ENCODE measurements at regions not wholly inside any gene's neighbourhood (a gene's known extent, or its start where the extent isn't known, plus 50 kb on each side); places are given as distances from the start of the nearest gene placed in this dataset.

- Histone ChIP-seq H3K36me3 (ENCODE audit: control insufficient read depth in 4 of 4, insufficient read depth in 4 of 4, low read length in 3 of 4) (no peaks in the 10 kb centered on the region), H3K27ac (ENCODE audit: insufficient read depth in 1 of 2, low read depth in 1 of 2, low read length in 2 of 2, poor library complexity in 1 of 2, severe bottlenecking in 2 of 2) (no peak overlapping the region), H3K4me1 (ENCODE audit: control extremely low read depth in 1 of 4, control insufficient read depth in 4 of 4, insufficient read depth in 4 of 4, low read length in 3 of 4) (peaks cover 0 to 9% (median 3%) of the 10 kb centered on the region in 4 experiments), H3K4me3 (ENCODE audit: control insufficient read depth in 1 of 7, extremely low read depth in 1 of 7, insufficient read depth in 4 of 7, low read depth in 2 of 7, low read length in 6 of 7) (no peak overlapping the region), H3K9me3 (ENCODE audit: control extremely low read depth in 1 of 5, control insufficient read depth in 4 of 5, insufficient read depth in 2 of 5, low read depth in 1 of 5, low read length in 4 of 5) (no peaks in the 10 kb centered on the region), H3K27me3 (replicated peaks in 2 of 5; ENCODE audit: control insufficient read depth in 4 of 5, insufficient read depth in 5 of 5, low read length in 4 of 5) (no peaks in the 10 kb centered on the region)
- ChIA-PET POLR2A (no interaction called here), CTCF (no interaction called here)
- WGBS (ENCODE audit: insufficient coverage) = no CpG with 5 or more reads among the region's 2 CpGs
- no peak for DNase-seq
These were observed 73.3 kb downstream of the OLFM4 start for GRCh38 chr13:53101883-53102282.

GRCh38 chr13:53104136-53104535 is 75.5 kb downstream of the OLFM4 start:
- Histone ChIP-seq H3K36me3 (ENCODE audit: control insufficient read depth in 4 of 4, insufficient read depth in 4 of 4, low read length in 3 of 4) (no peaks in the 10 kb centered on the region), H3K27ac (ENCODE audit: insufficient read depth in 1 of 2, low read depth in 1 of 2, low read length in 2 of 2, poor library complexity in 1 of 2, severe bottlenecking in 2 of 2) (no peak overlapping the region), H3K9me3 (ENCODE audit: control extremely low read depth in 1 of 5, control insufficient read depth in 4 of 5, insufficient read depth in 2 of 5, low read depth in 1 of 5, low read length in 4 of 5) (no peaks in the 10 kb centered on the region), H3K4me1 (ENCODE audit: control extremely low read depth in 1 of 4, control insufficient read depth in 4 of 4, insufficient read depth in 4 of 4, low read length in 3 of 4) (peaks cover 0 to 5% (median 2%) of the 10 kb centered on the region in 4 experiments), H3K4me3 (ENCODE audit: control insufficient read depth in 1 of 7, extremely low read depth in 1 of 7, insufficient read depth in 4 of 7, low read depth in 2 of 7, low read length in 6 of 7) (no peak overlapping the region), H3K27me3 (replicated peaks in 2 of 5; ENCODE audit: control insufficient read depth in 4 of 5, insufficient read depth in 5 of 5, low read length in 4 of 5) (no peaks in the 10 kb centered on the region)
- ChIA-PET CTCF (interaction anchor here (1.9 kb wide), 1 partner anchor 26 kb away, joined by 5 read pairs; no protein-coding TSS in a partner anchor), POLR2A (no interaction called here)
- WGBS (ENCODE audit: insufficient coverage) = no CpG with 5 or more reads among the region's 2 CpGs
- no peak for DNase-seq

GRCh38 chr13:53105477-53105876 is 76.9 kb downstream of the OLFM4 start:
- ChIA-PET CTCF (interaction anchor here (1.9 kb wide), 1 partner anchor 24 kb away, joined by 5 read pairs; no protein-coding TSS in a partner anchor), POLR2A (no interaction called here)
- Histone ChIP-seq H3K27me3 (replicated peaks in 2 of 5; ENCODE audit: control insufficient read depth in 4 of 5, insufficient read depth in 5 of 5, low read length in 4 of 5) (no peaks in the 10 kb centered on the region), H3K4me3 (ENCODE audit: control insufficient read depth in 1 of 7, extremely low read depth in 1 of 7, insufficient read depth in 4 of 7, low read depth in 2 of 7, low read length in 6 of 7) (no peak overlapping the region), H3K9me3 (ENCODE audit: control extremely low read depth in 1 of 5, control insufficient read depth in 4 of 5, insufficient read depth in 2 of 5, low read depth in 1 of 5, low read length in 4 of 5) (no peaks in the 10 kb centered on the region), H3K4me1 (ENCODE audit: control extremely low read depth in 1 of 4, control insufficient read depth in 4 of 4, insufficient read depth in 4 of 4, low read length in 3 of 4) (no peaks in the 10 kb centered on the region), H3K27ac (ENCODE audit: insufficient read depth in 1 of 2, low read depth in 1 of 2, low read length in 2 of 2, poor library complexity in 1 of 2, severe bottlenecking in 2 of 2) (no peak overlapping the region), H3K36me3 (ENCODE audit: control insufficient read depth in 4 of 4, insufficient read depth in 4 of 4, low read length in 3 of 4) (no peaks in the 10 kb centered on the region)
- 100% methylated on average over 1 of the region's 3 CpGs for WGBS (ENCODE audit: insufficient coverage)
- DNase-seq = no peak

GRCh38 chr13:53105890-53106289 is 77.3 kb downstream of the OLFM4 start:
- no peaks in the 10 kb centered on the region for H3K9me3 ChIP-seq (ENCODE audit: control extremely low read depth in 1 of 5, control insufficient read depth in 4 of 5, insufficient read depth in 2 of 5, low read depth in 1 of 5, low read length in 4 of 5)
- CTCF ChIA-PET = interaction anchor here (1.9 kb wide), 1 partner anchor 24 kb away, joined by 5 read pairs; no protein-coding TSS in a partner anchor
- POLR2A ChIA-PET = no interaction called here
- no peaks in the 10 kb centered on the region for H3K4me1 ChIP-seq (ENCODE audit: control extremely low read depth in 1 of 4, control insufficient read depth in 4 of 4, insufficient read depth in 4 of 4, low read length in 3 of 4)
- no peaks in the 10 kb centered on the region for H3K36me3 ChIP-seq (ENCODE audit: control insufficient read depth in 4 of 4, insufficient read depth in 4 of 4, low read length in 3 of 4)
- no peak overlapping the region for H3K4me3 ChIP-seq (ENCODE audit: control insufficient read depth in 1 of 7, extremely low read depth in 1 of 7, insufficient read depth in 4 of 7, low read depth in 2 of 7, low read length in 6 of 7)
- DNase-seq = no peak
- H3K27ac ChIP-seq (ENCODE audit: insufficient read depth in 1 of 2, low read depth in 1 of 2, low read length in 2 of 2, poor library complexity in 1 of 2, severe bottlenecking in 2 of 2) = no peak overlapping the region
- WGBS (ENCODE audit: insufficient coverage) = 100% methylated on average over 2 of the region's 3 CpGs
- no peaks in the 10 kb centered on the region for H3K27me3 ChIP-seq (replicated peaks in 2 of 5; ENCODE audit: control insufficient read depth in 4 of 5, insufficient read depth in 5 of 5, low read length in 4 of 5)

GRCh38 chr13:53110181-53110580 is 81.6 kb downstream of the OLFM4 start:
- Histone ChIP-seq H3K27me3 (replicated peaks in 2 of 5; ENCODE audit: control insufficient read depth in 4 of 5, insufficient read depth in 5 of 5, low read length in 4 of 5) (no peaks in the 10 kb centered on the region), H3K4me3 (ENCODE audit: control insufficient read depth in 1 of 7, extremely low read depth in 1 of 7, insufficient read depth in 4 of 7, low read depth in 2 of 7, low read length in 6 of 7) (no peak overlapping the region), H3K36me3 (ENCODE audit: control insufficient read depth in 4 of 4, insufficient read depth in 4 of 4, low read length in 3 of 4) (no peaks in the 10 kb centered on the region), H3K27ac (ENCODE audit: insufficient read depth in 1 of 2, low read depth in 1 of 2, low read length in 2 of 2, poor library complexity in 1 of 2, severe bottlenecking in 2 of 2) (no peak overlapping the region), H3K9me3 (ENCODE audit: control extremely low read depth in 1 of 5, control insufficient read depth in 4 of 5, insufficient read depth in 2 of 5, low read depth in 1 of 5, low read length in 4 of 5) (no peaks in the 10 kb centered on the region), H3K4me1 (ENCODE audit: control extremely low read depth in 1 of 4, control insufficient read depth in 4 of 4, insufficient read depth in 4 of 4, low read length in 3 of 4) (no peaks in the 10 kb centered on the region)
- POLR2A ChIA-PET = interaction anchor here (0.7 kb wide), 1 partner anchor 40 kb away, joined by 5 read pairs; no protein-coding TSS in a partner anchor
- CTCF ChIA-PET = no interaction called here
- DNase-seq = no peak
- WGBS (ENCODE audit: insufficient coverage) = 96% methylated on average over 2 of the region's 2 CpGs

- WGBS (ENCODE audit: insufficient coverage) = 100% methylated on average over 2 of the region's 4 CpGs
- H3K9me3 ChIP-seq (ENCODE audit: control extremely low read depth in 1 of 5, control insufficient read depth in 4 of 5, insufficient read depth in 2 of 5, low read depth in 1 of 5, low read length in 4 of 5) = no peaks in the 10 kb centered on the region
These were observed 82.0 kb downstream of the OLFM4 start for GRCh38 chr13:53110614-53111013.

GRCh38 chr13:53112522-53112921 is 83.9 kb downstream of the OLFM4 start:
- Histone ChIP-seq H3K9me3 (ENCODE audit: control extremely low read depth in 1 of 5, control insufficient read depth in 4 of 5, insufficient read depth in 2 of 5, low read depth in 1 of 5, low read length in 4 of 5) (peaks cover 0 to 2% (median 0%) of the 10 kb centered on the region in 5 experiments), H3K27ac (ENCODE audit: insufficient read depth in 1 of 2, low read depth in 1 of 2, low read length in 2 of 2, poor library complexity in 1 of 2, severe bottlenecking in 2 of 2) (no peak overlapping the region), H3K36me3 (ENCODE audit: control insufficient read depth in 4 of 4, insufficient read depth in 4 of 4, low read length in 3 of 4) (no peaks in the 10 kb centered on the region), H3K4me1 (ENCODE audit: control extremely low read depth in 1 of 4, control insufficient read depth in 4 of 4, insufficient read depth in 4 of 4, low read length in 3 of 4) (no peaks in the 10 kb centered on the region), H3K27me3 (replicated peaks in 2 of 5; ENCODE audit: control insufficient read depth in 4 of 5, insufficient read depth in 5 of 5, low read length in 4 of 5) (no peaks in the 10 kb centered on the region), H3K4me3 (ENCODE audit: control insufficient read depth in 1 of 7, extremely low read depth in 1 of 7, insufficient read depth in 4 of 7, low read depth in 2 of 7, low read length in 6 of 7) (no peak overlapping the region)
- ChIA-PET CTCF (no interaction called here), POLR2A (no interaction called here)
- 100% methylated on average over 1 of the region's 2 CpGs for WGBS (ENCODE audit: insufficient coverage)
- DNase-seq = no peak

More at GRCh38 chr13:53110614-53111013, 82.0 kb downstream of the OLFM4 start:
- Histone ChIP-seq H3K27me3 (replicated peaks in 2 of 5; ENCODE audit: control insufficient read depth in 4 of 5, insufficient read depth in 5 of 5, low read length in 4 of 5) (no peaks in the 10 kb centered on the region), H3K4me3 (ENCODE audit: control insufficient read depth in 1 of 7, extremely low read depth in 1 of 7, insufficient read depth in 4 of 7, low read depth in 2 of 7, low read length in 6 of 7) (no peak overlapping the region), H3K27ac (ENCODE audit: insufficient read depth in 1 of 2, low read depth in 1 of 2, low read length in 2 of 2, poor library complexity in 1 of 2, severe bottlenecking in 2 of 2) (no peak overlapping the region), H3K36me3 (ENCODE audit: control insufficient read depth in 4 of 4, insufficient read depth in 4 of 4, low read length in 3 of 4) (no peaks in the 10 kb centered on the region), H3K4me1 (ENCODE audit: control extremely low read depth in 1 of 4, control insufficient read depth in 4 of 4, insufficient read depth in 4 of 4, low read length in 3 of 4) (no peaks in the 10 kb centered on the region)
- ChIA-PET CTCF (no interaction called here), POLR2A (no interaction called here)
- DNase-seq = no peak

Measured in common myeloid progenitor, CD34-positive (primary cell).